ENCODE measurements at regions not wholly inside any gene's neighbourhood (a gene's known extent, or its start where the extent isn't known, plus 50 kb on each side); places are given as distances from the start of the nearest gene placed in this dataset.

DNA sequence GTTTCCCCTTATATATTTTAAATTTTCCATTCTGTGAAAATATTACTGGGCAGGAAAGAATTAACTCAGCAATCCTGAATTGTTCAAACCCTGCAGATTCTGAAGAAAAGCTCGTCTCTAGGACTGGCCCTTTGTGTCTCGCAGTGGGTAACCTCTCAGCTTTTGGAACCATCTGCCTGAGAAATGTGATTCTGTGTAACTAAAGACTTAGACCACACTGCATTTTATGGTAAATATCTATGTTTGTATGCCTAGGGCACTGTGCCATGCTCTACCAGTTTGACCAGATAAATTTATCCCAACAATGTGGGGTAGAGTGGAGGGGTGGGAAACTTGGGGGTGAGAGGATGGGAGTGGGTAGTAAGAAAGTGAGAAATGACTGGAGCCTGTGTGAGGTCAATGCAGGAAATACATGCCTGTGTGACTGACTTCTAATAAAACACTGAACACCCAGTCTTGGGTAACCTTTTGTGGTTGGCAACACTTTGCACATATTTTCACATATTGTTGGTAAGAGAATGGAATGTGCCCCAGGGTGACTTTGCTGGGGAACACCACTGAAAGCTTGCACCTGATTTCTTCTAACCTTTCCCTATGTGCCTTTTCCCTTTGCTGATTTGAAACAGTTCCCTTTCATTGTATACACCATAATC lies 1181.9 kb downstream of the OLFM4 start:
- Histone ChIP-seq H3K4ac (ENCODE audit: low read depth, low read length) (no peak overlapping the region), H2BK5ac (ENCODE audit: low read depth, low read length, poor library complexity) (peak overlapping the region; percentile 73), H3K18ac (ENCODE audit: low read length) (no peak overlapping the region), H3K79me2 (ENCODE audit: control insufficient read depth, insufficient read depth, low read length, poor library complexity) (no peaks in the 10 kb centered on the region), H4K12ac (ENCODE audit: low read depth, low read length) (no peak overlapping the region), H3K4me1 (ENCODE audit: control insufficient read depth in 1 of 2, insufficient read depth in 2 of 2, low read length in 2 of 2) (peaks cover 3 to 5% of the 10 kb centered on the region in 2 experiments), H3K9ac (ENCODE audit: low read length) (no peak overlapping the region), H2AFZ (ENCODE audit: insufficient read depth, low read length, poor library complexity) (no peak overlapping the region), H3K23ac (ENCODE audit: low read length) (no peak overlapping the region), H3K9me3 (ENCODE audit: insufficient read depth, low read depth, low read length) (no peaks in the 10 kb centered on the region), H3K27me3 (ENCODE audit: insufficient read depth, low read length) (no peaks in the 10 kb centered on the region), H2BK12ac (ENCODE audit: low read length) (peak overlapping the region; percentile 64), H2AK5ac (ENCODE audit: low read length) (no peak overlapping the region), H3K4me2 (ENCODE audit: low read length) (peak overlapping the region; percentile 47), H4K91ac (ENCODE audit: low read depth, low read length) (peak overlapping the region; percentile 14), H3K27ac (ENCODE audit: low read depth, low read length) (peak overlapping the region; percentile 84), H2BK120ac (ENCODE audit: insufficient read depth, low read length, poor library complexity) (no peak overlapping the region), H3K36me3 (ENCODE audit: control insufficient read depth in 1 of 2, insufficient read depth in 2 of 2, low read length in 2 of 2) (no peaks in the 10 kb centered on the region), H3K79me1 (ENCODE audit: low read length) (peaks cover 3% of the 10 kb centered on the region), H3K14ac (ENCODE audit: low read length) (peak overlapping the region; percentile 51), H4K8ac (ENCODE audit: low read depth, low read length) (peak overlapping the region; percentile 19), H3K4me3 (ENCODE audit: low read depth, low read length) (no peak overlapping the region)
- no CpG with 5 or more reads among the region's 2 CpGs for WGBS (ENCODE audit: extremely low coverage, insufficient coverage, insufficient read length)
- peak; percentile 31 to 56 for DNase-seq

DNA sequence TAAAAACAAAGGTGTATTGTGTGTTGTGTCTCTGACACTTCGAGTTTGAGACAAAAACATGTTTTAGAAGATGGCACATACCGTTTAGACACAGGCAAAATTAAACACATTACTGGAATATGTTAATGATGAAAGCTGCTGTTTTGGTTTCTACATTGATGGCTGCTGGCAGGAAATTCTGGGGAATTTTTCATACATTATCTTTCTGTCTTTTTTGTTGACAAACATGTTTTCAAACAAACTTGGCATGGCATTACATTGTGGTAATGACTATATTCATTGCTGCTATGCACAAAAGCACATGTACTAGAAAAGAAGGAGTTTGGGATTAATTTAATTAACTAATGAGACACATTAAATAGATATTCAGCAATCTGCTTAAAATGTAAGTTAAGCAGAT lies 1187.6 kb downstream of the OLFM4 start:
- no peak overlapping the region for H3K27ac ChIP-seq (ENCODE audit: low read depth, low read length)
- no CpG with 5 or more reads among the region's 2 CpGs for WGBS (ENCODE audit: extremely low coverage, insufficient coverage, insufficient read length)
- H4K12ac ChIP-seq (ENCODE audit: low read depth, low read length): no peak overlapping the region
- no peaks in the 10 kb centered on the region for H3K79me2 ChIP-seq (ENCODE audit: control insufficient read depth, insufficient read depth, low read length, poor library complexity)
- no peak overlapping the region for H3K18ac ChIP-seq (ENCODE audit: low read length)
- H2AFZ ChIP-seq (ENCODE audit: insufficient read depth, low read length, poor library complexity): no peak overlapping the region
- no peaks in the 10 kb centered on the region for H3K27me3 ChIP-seq (ENCODE audit: insufficient read depth, low read length)
- peaks cover 4% of the 10 kb centered on the region for H3K9me3 ChIP-seq (ENCODE audit: insufficient read depth, low read depth, low read length)
- H2BK5ac ChIP-seq (ENCODE audit: low read depth, low read length, poor library complexity): no peak overlapping the region
- no peak overlapping the region for H4K8ac ChIP-seq (ENCODE audit: low read depth, low read length)
- H3K4me2 ChIP-seq (ENCODE audit: low read length): no peak overlapping the region
- DNase-seq: no peak
- H4K91ac ChIP-seq (ENCODE audit: low read depth, low read length): no peak overlapping the region
- no peak overlapping the region for H3K4ac ChIP-seq (ENCODE audit: low read depth, low read length)
- no peak overlapping the region for H3K23ac ChIP-seq (ENCODE audit: low read length)
- no peaks in the 10 kb centered on the region for H3K4me1 ChIP-seq (ENCODE audit: control insufficient read depth in 1 of 2, insufficient read depth in 2 of 2, low read length in 2 of 2)
- no peaks in the 10 kb centered on the region for H3K36me3 ChIP-seq (ENCODE audit: control insufficient read depth in 1 of 2, insufficient read depth in 2 of 2, low read length in 2 of 2)
- no peaks in the 10 kb centered on the region for H3K79me1 ChIP-seq (ENCODE audit: low read length)
- H3K4me3 ChIP-seq (ENCODE audit: low read depth, low read length): no peak overlapping the region
- H3K14ac ChIP-seq (ENCODE audit: low read length): no peak overlapping the region
- no peak overlapping the region for H2BK12ac ChIP-seq (ENCODE audit: low read length)
- no peak overlapping the region for H2BK120ac ChIP-seq (ENCODE audit: insufficient read depth, low read length, poor library complexity)
- no peak overlapping the region for H3K9ac ChIP-seq (ENCODE audit: low read length)
- H2AK5ac ChIP-seq (ENCODE audit: low read length): no peak overlapping the region

DNA sequence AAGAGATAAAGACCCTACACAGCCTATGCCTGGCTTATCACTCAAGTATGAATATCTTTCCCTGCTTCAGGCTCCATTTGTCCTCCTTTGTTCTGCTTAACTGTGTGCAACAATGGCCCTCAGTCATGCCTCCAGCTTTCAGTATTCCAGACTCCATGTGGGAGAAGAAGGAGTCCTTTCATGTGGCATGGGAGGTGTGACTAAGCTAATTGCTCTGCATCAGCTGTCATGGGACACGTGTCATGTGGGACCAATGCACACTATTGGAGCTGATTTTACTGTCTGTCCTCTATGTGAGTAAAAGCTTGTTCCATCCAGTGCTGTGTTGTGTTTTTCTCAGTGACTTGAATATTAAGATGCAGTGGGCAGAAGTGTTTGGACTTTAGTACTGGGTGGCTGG lies 1198.3 kb downstream of the OLFM4 start:
- Histone ChIP-seq H3K18ac (ENCODE audit: low read length) (no peak overlapping the region), H3K4me2 (ENCODE audit: low read length) (no peak overlapping the region), H3K9ac (ENCODE audit: low read length) (no peak overlapping the region), H2AK5ac (ENCODE audit: low read length) (no peak overlapping the region), H4K8ac (ENCODE audit: low read depth, low read length) (no peak overlapping the region), H3K27ac (ENCODE audit: low read depth, low read length) (no peak overlapping the region), H3K23ac (ENCODE audit: low read length) (no peak overlapping the region), H4K12ac (ENCODE audit: low read depth, low read length) (no peak overlapping the region), H2BK5ac (ENCODE audit: low read depth, low read length, poor library complexity) (no peak overlapping the region), H4K91ac (ENCODE audit: low read depth, low read length) (no peak overlapping the region), H2BK12ac (ENCODE audit: low read length) (no peak overlapping the region), H3K14ac (ENCODE audit: low read length) (no peak overlapping the region), H3K79me1 (ENCODE audit: low read length) (no peaks in the 10 kb centered on the region), H3K9me3 (ENCODE audit: insufficient read depth, low read depth, low read length) (no peaks in the 10 kb centered on the region), H2BK120ac (ENCODE audit: insufficient read depth, low read length, poor library complexity) (no peak overlapping the region), H2AFZ (ENCODE audit: insufficient read depth, low read length, poor library complexity) (no peak overlapping the region), H3K27me3 (ENCODE audit: insufficient read depth, low read length) (no peaks in the 10 kb centered on the region), H3K4ac (ENCODE audit: low read depth, low read length) (no peak overlapping the region), H3K4me1 (ENCODE audit: control insufficient read depth in 1 of 2, insufficient read depth in 2 of 2, low read length in 2 of 2) (peaks cover 0 to 4% of the 10 kb centered on the region in 2 experiments), H3K4me3 (ENCODE audit: low read depth, low read length) (no peak overlapping the region), H3K79me2 (ENCODE audit: control insufficient read depth, insufficient read depth, low read length, poor library complexity) (no peaks in the 10 kb centered on the region), H3K36me3 (ENCODE audit: control insufficient read depth in 1 of 2, insufficient read depth in 2 of 2, low read length in 2 of 2) (no peaks in the 10 kb centered on the region)
- peak; percentile 33 to 37 for DNase-seq
- WGBS (ENCODE audit: extremely low coverage, insufficient coverage, insufficient read length): no CpG with 5 or more reads among the region's 1 CpG

DNA sequence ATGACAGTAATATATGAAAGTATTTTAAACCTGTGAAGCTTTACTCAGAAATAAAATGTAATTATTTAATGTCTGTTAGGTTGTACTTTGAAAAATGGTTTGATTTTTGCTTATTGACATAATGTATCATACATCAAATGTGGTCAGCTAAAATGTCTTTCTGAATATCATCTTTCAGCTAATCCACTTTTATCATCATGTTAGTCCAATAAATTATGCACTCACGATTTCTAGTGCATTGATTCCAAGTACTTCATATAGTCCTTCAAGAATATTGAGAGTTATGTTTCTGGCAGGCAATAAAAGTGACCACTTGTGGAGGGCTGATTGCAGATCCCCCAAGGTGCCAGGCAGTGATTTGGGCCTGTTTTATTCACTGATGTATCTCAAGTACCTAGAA lies 1204.1 kb downstream of the OLFM4 start:
- H3K27ac ChIP-seq (ENCODE audit: low read depth, low read length): no peak overlapping the region
- no peak overlapping the region for H3K4me2 ChIP-seq (ENCODE audit: low read length)
- H4K91ac ChIP-seq (ENCODE audit: low read depth, low read length): no peak overlapping the region
- H3K4me3 ChIP-seq (ENCODE audit: low read depth, low read length): no peak overlapping the region
- no peaks in the 10 kb centered on the region for H3K79me1 ChIP-seq (ENCODE audit: low read length)
- H3K9ac ChIP-seq (ENCODE audit: low read length): no peak overlapping the region
- no peak for DNase-seq
- no peak overlapping the region for H2BK120ac ChIP-seq (ENCODE audit: insufficient read depth, low read length, poor library complexity)
- H2AK5ac ChIP-seq (ENCODE audit: low read length): no peak overlapping the region
- H3K23ac ChIP-seq (ENCODE audit: low read length): no peak overlapping the region
- no peak overlapping the region for H3K14ac ChIP-seq (ENCODE audit: low read length)
- WGBS (ENCODE audit: extremely low coverage, insufficient coverage, insufficient read length): no CpG with 5 or more reads among the region's 1 CpG
- no peaks in the 10 kb centered on the region for H3K4me1 ChIP-seq (ENCODE audit: control insufficient read depth in 1 of 2, insufficient read depth in 2 of 2, low read length in 2 of 2)
- no peak overlapping the region for H3K4ac ChIP-seq (ENCODE audit: low read depth, low read length)
- no peaks in the 10 kb centered on the region for H3K27me3 ChIP-seq (ENCODE audit: insufficient read depth, low read length)
- no peak overlapping the region for H2AFZ ChIP-seq (ENCODE audit: insufficient read depth, low read length, poor library complexity)
- H2BK5ac ChIP-seq (ENCODE audit: low read depth, low read length, poor library complexity): no peak overlapping the region
- no peak overlapping the region for H4K8ac ChIP-seq (ENCODE audit: low read depth, low read length)
- H3K9me3 ChIP-seq (ENCODE audit: insufficient read depth, low read depth, low read length): no peaks in the 10 kb centered on the region
- no peak overlapping the region for H3K18ac ChIP-seq (ENCODE audit: low read length)
- no peaks in the 10 kb centered on the region for H3K79me2 ChIP-seq (ENCODE audit: control insufficient read depth, insufficient read depth, low read length, poor library complexity)
- no peak overlapping the region for H4K12ac ChIP-seq (ENCODE audit: low read depth, low read length)
- no peak overlapping the region for H2BK12ac ChIP-seq (ENCODE audit: low read length)
- no peaks in the 10 kb centered on the region for H3K36me3 ChIP-seq (ENCODE audit: control insufficient read depth in 1 of 2, insufficient read depth in 2 of 2, low read length in 2 of 2)
